DMS114 treated with DMSO at 0.1 percent for 48 hours (cell line): ENCODE measurements at regions not wholly inside any gene's neighbourhood (a gene's known extent, or its start where the extent isn't known, plus 50 kb on each side); places are given as distances from the start of the nearest gene placed in this dataset.

Experiments used
- DNase-seq: peaks from one replicate; lab custom pipeline; 2025; ENCODE audit not compliant: unreplicated experiment; lab: John Stamatoyannopoulos, UW

DNA sequence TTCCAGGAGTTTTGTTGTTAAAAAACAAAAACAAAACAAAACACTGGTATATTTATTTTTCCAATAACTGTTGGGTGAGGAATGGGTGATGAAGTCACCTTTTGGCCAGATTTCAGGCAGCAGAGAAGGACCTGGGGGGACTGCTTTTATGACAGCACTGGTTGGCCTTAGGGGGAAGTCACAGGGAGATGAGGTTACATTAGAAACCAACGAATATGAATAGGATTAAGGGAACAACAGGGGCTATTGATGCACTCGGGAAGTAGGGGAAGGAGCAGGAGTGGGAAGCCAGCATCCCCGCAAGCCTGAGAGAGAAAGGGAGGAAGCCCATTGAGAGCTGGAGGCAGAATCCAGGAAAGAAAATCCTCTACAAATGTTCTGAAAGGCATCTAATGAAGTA is 958.4 kb downstream of the TYW1 start:
- DNase-seq, result no peak

DNA sequence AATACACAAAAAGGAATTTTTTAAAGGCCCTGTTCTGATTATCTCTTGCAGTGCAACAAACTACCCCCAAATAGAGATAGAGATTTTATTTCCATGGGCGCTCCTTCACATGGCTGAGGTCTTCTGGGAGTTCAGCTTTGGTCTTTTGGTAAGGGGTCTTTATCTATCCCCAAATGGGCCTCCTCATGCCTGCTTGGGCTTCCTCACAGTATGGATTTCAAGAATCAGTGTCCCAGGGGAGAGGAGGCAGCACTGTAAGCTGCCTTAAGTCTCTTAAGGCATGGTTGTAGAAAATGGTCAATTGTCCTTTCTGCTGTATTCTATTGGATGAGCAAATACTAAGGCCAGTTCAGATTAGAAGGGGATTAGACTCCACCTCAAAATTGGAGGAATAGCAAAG is 966.2 kb downstream of the TYW1 start:
- no peak for DNase-seq

DNA sequence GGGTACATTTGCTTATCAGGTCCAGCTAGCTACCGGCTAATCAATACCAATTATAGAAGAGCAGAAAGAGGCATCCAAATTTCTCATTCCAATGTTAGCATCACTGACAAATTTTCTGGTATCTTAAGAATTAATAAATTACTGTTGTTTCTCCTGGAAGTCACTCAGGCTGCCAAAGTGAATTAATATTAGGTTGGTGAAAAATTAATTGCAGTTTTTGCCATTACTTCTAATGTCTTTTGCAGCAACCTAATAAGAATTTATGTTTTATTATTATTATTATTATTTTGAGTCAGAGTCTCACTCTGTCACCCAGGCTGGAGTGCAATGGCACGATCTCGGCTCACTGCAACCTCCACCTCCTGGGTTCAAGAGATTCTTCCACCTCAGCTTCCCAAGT is 979.9 kb downstream of the TYW1 start:
- no peak for DNase-seq

DNA sequence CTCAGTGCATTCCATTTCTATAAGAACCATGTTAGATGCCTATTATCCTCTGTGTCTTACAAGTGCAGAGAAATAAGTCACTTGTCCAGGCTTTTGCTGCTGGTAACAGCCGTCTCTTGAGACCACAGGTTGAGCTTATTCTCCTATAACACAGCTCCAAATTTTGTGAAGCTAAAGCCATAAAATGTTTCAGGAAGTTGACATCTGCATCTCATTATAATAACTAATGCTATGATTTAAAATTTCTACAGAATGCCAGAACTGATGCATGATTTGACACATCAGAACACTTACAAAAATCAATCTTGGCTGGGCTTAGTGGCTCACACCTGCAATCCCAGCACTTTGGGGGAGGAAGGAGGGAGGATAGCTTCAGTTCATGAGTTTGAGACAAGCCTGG is 986.9 kb downstream of the TYW1 start:
- DNase-seq, result no peak

DNA sequence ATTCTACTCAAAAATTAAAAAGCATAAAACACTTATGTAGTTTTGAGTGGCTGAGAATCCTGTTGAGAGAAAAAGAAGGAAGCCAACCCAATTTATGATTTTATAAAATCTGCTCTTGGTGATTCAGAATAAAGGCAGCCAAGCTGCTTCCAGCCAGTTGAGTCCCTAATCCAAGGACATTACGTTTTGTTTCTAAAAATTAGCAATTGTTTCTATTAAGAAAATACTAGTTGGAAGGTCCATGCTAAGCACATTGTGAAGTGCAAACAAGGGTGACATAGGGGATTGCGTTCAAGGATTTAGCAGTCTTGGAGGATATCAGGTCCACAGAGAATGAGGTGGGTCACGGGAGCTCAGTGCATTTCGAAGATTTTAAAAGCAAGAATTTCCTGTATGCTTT is 987.7 kb downstream of the TYW1 start:
- no peak for DNase-seq

DNA sequence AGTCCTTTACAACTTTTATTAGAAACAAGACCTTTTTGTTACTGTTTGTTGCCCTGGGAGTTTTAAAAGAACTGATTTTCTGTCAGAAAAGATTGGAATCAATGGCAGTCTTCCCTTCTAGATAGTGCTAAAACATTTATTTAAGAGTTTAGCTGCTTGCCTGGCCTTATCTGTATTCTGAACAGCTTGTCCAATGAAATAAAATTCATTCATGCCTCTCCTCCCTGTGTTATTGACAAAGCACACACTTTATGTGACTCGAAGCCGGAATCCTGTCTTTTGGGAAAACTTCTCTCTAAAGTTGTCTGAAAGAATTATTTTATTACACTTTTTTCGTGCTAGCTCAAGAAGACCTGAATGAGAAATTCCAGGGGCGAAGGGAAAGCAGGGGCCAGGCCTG is 992.5 kb downstream of the TYW1 start:
- DNase-seq, result no peak

DNA sequence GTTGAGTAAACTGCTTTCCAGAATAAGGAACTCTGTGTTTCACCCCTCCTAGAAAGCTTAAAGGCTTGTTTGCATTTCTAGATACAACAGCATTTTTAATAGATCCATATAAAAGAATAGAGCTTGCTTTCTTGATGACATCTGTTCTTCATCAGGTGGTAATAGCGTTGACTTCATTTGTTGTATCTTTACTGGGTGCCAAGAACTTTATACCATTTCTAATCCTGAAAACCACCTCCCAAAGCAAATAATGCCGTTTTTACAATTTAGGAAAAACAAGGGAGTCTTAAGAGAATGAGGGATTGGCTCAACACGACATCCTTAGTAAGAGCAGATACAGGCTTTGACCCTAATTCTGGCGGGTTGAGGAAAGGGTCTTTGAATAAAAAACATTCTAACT is 993.4 kb downstream of the TYW1 start:
- DNase-seq, result no peak

DNA sequence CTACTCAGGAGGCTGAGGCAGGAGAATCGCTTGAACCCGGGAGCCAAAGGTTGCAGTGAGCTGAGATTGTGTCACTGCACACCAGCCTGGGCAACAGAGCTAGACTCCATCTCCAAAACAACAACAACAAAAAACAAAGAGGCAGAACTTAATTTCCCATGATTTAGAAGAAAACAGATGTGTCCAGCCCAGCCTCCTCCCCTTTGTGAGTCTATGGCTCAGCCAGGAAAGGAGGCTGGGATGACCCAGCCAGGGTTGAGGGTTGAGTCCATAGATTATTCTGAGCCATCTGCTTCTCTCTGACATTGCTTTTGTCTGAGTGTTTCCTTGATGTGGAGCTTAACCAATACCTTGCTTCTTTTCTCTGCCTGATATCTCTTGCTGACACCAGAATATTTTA is 994.1 kb downstream of the TYW1 start:
- DNase-seq, result no peak

DNA sequence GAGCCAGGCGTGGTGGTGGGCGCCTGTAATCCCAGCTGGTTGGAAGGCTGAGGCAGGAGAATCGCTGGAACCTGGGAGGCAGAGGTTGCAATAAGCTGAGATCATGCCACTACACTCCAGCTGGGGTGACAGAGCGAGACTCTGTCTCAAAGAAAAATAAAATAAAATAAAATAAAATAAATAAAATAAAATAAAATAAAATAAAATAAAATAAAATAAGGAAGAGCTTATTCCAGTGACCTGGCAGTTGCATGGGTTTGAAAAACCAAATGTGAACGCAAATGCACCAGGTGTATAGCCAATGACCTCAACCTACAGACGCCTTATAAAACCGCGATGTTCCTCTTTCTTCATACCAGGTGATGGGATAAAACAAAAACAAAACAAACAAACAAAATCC is 995.7 kb downstream of the TYW1 start:
- no peak for DNase-seq

DNA sequence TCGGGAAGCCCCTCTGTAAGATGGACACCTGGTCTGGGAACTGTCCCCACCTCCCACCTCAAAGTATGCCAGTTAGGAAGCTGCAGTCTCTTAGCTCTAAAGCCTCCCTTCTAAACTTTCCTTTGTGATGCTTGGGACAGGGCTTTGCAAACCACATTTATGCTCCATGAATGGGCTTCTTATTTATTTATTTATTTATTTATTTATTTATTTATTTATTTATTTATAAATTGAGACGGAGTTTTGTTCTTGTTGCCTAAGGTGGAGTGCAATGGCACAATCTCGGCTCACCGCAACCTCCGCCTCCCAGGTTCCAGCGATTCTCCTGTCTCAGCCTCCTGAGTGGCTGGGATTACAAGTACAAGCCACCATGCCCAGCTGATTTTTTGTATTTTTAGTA is 1009.4 kb downstream of the TYW1 start:
- no peak for DNase-seq

DNA sequence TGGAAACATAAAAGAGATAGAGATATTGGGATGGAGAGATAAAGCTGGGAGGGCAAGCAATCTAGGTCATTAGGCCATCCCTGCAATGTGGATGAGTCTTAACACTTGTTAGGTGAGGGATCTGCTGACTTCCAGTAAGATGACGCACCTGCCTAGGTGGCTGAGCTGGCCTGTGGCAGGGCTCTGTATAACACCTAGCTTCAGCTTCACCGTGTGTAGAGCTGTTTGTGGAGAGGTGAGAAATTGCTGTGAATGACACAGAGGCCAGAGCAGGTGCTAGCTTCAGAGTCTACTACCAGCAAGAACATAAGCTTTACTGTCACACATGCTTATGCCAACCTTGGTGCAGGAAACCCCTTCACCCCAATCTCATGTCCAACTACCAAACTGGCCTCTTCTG is 1010.0 kb downstream of the TYW1 start:
- no peak for DNase-seq

DNA sequence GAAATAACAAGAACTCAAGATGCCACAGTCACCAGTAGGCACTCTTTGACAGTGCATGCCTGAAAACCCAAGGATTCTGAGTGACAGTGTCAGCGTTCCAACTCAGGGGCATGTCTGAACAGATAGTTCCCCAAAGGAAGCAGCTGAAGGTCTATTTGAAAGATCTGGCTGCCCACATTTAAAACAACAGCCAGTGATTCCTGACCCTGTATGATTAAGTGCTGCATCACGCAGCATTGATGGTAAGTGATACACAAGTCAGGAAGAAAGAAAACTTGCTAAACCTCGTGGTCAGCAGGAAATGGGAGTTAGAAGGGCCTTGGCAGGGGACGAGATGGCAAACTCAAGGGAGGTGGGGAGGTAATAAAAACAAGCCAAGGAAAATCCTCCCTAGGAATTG is 1013.1 kb downstream of the TYW1 start:
- no peak for DNase-seq

DNA sequence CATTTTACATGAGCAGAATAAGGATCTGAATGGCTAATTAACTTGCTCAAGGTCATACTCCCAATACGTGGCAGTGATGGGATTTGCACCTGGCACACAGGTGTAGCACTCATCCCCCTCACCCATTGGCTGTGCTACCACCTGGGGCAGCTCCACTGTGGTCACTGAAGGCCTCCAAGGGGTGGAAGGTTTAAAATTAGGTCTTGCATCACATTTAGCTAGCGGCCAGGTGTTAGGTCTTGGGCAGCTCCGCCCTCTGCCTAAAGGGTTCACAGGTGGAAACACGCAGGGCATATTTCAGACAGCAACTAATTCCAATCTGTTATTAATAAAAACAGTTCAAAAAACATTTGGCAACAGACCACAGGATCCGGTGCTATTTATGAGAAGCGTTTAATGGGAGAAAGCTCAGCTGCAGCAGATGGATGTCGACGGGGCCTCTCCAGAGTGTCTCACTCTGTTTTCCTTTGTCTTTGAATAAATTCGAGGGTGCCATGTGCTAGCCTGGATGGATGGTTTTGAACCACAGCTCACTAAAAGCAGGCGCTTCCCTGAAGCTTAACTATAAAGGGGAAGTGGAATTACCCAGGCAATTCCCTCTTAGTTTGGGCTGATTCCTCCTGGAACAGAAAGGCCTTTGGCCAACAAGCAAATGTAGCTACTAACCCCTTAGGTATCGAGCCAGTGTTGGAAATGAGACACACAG is 1017.6 kb downstream of the TYW1 start:
- no peak for DNase-seq

DNA sequence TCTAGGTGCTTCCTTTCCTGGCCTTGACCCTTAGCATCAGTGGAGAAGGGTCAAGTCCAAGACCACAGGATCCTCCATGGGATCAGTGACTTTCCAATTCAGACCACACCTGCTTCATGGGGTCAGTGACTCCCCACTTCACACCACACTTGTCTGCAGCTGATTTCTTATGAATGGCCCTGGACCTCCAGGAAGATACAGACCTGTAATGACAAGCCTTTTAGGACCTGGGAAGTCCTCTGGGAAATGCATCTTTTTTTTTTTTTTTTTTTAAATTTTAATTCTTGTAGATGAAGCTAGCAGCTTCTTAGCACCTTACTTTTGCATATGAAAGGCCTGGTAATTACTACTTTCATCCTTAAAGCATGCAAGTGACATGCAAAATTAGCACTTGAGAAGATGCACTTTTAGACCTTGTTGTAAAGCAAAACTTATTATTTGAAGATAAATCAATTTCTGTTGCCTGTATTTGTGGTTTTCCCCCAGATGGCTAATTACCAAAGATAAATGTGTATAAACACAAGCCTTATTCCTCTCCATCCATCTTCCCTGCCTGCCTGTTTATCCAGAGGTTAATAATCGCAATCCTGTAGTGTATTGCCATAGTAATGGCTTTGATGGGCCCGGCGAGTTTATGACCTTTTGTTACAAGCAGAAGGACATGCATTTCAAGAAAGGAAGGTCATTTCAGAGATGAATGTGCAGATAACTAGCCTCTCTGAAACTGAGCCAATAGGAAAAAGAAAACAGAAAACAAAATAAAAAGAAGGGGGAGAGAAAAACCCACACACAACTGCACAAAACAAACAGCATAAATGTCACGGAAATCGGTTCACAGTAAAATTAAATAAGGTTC is 1018.7 kb downstream of the TYW1 start:
- DNase-seq, result no peak

DNA sequence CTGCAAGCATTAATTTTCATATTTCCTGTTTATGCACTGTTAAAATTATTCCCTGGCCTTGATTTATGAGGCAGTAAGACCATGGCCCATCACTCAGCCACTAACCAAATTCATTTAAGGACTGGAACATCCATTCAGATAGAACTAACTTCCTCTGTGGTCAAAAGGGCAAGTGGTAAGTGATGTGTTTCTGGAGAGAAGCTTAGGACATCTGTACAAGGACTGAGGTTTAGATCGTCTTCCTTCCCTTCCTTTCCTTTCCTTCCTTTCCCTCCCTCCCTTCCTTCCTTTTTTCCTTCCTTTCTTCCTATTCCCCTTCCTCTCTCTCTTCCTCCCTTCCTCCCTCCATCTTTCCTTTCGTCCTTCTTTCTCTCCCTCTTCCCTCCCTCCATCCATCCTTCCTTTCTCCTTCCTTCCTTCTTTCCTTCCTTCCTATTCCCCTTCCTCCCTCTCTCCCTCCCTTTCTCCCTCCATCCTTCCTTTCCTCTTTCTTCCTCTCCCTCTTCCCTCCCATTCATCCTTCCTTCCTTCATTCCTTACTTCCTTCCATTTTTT is 1019.4 kb downstream of the TYW1 start:
- no peak for DNase-seq

DNA sequence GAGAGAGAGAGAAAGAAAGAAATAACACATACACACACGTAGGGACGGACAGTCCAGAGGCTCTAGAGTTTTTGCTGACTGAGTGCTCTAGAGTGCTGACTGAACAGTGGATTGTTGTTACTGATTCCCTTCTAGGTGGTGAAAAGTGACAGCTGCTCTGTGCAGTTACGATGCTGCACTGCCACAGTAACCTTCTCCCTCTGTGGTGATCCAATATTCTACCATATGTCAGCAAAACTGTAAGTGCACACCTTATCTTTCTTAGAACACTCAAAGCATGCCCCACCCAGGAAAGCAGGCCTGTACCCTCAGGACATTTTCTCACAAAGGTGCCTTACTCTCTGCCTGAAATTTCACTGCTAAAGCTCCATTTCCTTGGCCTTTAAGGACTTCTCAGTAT is 1023.5 kb downstream of the TYW1 start:
- DNase-seq, result no peak

DNA sequence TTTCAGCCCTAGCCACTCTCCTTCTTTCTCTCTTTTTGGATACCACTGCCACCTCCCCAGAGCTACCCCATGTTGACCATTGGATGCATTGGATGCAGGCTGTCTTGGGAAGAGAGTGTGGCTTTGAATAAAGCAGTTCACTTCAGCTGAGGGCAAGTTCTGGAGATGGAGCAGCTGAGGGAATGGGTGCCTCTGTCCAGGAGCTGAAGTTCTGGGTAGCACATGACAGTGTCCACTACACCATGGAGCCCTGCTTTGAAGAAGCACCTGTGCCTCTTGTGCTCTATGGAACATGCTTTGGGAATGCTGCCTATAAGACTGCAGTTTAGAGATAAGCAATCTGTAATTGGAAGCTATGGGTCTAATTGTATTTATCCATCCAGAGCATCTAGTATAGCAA is 1028.7 kb downstream of the TYW1 start:
- DNase-seq, result no peak

DNA sequence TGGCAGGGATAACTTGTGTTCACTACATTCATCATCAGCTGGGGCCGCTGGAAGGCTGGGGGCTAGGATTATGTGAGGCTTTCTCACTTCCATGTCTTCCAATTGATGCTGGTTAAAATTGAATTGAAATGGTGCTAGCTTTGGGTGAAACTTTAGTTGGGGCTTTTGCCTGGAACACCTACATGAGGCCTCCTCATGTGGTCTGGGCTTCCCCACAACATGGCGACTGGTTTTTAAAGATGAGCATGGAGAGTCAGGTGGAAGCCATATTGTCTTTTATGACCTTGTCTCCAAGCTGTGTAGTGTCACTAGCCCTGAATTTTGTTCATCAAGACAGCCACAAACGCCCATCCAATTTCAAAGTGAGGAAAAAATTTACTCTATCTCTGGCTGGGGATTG is 1033.9 kb downstream of the TYW1 start:
- no peak for DNase-seq

DNA sequence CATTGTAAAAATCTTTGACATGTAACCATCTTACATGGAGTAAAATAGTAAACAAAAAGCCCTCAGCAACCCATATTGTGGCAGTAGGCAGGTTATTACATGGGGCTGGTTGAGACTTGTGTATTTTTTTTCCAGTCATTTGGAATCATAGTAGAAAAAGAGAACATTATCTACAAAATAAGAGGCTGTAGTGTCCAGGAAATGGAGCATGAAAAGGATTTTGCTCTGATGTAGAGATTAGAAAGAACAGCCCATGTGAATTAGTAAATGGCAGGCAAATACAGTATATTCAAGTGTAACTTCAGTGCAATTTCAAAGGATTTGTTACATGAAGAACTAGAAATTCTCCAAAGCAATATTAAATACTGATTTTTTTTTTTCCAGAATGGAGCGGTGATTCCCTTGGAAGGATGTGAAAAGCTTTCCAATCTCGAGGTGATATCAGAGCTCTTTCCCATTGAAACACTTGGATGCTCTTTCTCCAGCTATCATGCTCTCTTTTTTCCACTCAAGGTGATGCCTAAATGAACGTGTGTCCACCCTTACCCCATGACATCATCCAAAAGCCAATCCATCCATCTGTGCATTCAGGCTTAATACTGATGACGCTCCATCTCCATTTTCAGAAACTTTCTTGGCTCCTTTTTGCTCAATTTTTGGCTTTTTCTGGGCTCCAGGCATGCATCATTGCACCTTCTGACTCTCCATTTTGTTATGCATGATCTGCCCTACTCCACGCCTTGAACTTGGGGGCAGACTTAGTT is 1034.7 kb downstream of the TYW1 start:
- no peak for DNase-seq

DNA sequence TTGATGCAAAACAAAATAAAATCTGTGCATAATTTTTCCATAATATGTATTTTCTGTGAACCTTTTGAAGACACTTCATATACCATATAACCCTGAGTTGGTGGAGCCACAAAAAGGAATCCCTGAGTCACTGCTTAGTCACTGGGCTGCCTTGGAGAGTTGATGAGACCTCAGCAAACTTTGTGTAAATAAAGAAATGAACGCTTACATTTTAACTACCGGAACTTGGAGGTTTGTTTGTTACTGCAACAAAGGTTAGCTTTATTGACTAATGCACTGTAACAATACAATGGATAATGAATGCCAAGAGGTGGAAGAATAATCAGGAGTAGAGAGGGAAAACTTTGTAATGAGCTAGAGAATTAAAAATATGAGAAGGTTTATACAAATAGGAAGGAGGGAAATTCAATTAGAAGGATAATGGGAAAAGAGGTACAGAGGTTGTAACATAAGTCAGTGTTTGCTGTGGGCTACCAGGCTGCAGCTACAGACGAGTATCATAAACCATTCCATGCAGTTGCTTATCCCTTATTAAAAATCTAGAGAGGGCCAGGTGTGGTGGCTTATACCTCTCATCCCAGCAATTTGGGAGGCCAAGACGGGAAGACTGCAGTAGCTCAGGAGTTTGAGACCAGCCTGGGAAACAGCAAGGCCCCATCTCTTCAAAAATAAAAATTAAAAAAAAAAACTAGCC is 1042.1 kb downstream of the TYW1 start:
- no peak for DNase-seq

DNA sequence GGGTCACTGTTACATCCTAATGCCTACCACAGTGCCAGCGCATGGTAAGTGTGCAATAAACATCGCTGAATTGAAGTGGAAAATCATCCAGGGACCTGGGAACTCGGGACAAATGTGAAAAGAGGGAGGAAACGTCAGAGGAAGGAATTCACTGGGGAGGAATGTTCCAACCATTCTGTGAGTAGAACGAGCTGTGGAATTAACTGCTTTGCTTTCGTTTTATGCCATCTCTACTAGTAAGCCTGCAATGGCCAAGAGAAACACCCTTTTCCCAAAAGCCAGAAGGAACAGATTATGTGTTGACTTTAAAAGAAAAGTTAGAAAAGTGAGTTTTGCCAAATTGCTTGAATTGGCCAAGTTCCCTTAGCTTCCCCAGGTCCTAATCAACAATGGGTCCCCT is 1044.9 kb downstream of the TYW1 start:
- no peak for DNase-seq
